ENCODE measurements at regions not wholly inside any gene's neighbourhood (a gene's known extent, or its start where the extent isn't known, plus 50 kb on each side); places are given as distances from the start of the nearest gene placed in this dataset.

DNA sequence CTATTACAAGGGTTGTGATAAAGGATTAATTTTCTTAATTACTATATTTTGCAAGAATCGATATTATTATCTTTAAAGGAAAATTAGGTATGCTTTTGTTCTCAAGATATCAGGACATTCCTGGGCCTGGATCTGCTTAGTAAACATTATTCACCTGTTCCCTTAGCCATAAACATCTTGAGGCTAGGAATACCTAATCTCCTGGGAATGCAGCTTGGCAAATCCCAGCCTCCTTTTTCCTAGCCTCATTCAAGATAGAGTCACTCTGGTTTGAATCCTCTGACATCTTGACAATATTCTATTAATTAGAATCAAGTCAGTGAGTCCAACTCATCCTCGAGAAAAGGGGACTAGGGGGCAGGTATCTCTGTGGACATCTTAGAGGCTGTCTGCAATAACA, 327.1 kb downstream of the STIM2 start:
- no peak for DNase-seq

DNA sequence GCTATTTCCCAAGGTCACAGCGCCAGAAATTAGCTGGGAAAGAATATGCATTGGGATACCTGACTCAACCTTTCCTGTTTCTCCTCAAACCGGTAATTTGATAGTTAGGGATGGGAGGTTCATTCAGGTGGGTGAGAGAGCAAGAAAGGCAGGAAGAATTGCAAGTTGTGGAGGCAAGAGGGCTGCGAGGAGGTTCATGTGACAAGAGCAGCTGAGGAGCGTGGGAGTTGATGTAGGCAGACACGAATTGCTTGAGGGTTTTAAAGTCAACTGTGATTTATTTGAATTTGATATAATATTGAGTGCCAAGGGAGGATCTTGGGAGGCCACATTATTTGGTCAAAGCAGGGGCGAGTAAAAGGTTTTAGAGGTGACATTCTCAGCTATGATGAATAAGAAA, 329.0 kb downstream of the STIM2 start:
- DNase-seq, result no peak

DNA sequence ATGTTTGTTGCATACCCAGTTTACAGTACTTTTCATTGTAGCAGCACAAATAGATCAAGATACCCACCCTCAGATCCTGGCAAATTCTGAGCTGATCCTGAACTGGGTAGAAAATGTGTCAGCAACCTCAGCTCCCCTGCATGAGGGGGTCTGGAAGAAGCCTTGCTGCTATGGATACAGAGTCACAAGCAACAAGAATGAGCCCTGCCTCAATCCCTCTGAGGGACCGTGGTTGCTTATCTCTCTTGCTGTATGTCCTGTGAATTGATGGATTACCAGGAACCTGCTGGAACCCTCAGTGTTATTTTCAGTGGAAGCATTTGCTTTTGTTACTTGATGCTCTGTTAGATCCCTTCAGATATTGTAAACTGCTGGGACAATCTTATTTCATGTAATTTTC, 331.0 kb downstream of the STIM2 start:
- no peak for DNase-seq

DNA sequence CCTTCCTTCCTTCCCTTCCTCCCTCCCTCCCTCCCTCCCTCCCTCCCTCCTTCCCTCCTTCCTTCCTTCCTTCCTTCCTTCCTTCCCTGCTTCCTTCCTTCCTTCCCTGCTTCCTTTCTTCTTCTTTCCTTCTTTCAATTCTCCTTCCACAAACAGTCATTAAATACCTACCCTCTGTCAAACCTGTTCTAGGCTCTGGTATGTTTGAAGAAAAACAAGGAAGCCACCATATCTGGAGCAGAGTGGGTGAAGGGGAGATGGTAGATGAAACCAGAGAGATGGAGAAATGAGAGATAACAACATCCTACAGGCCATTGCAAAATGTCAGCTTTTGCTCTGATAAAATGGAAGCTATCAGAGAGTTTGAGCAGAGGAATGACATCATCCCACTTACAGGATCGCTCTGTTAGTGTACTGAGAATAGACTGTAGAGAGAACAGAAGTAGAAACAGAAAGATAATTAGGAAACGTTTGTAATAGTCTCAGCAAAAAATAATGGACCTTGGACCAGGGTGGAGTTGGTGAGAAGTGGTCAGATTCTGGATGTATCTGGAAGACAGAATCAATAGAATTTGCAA, 334.0 kb downstream of the STIM2 start:
- DNase-seq, result no peak

DNA sequence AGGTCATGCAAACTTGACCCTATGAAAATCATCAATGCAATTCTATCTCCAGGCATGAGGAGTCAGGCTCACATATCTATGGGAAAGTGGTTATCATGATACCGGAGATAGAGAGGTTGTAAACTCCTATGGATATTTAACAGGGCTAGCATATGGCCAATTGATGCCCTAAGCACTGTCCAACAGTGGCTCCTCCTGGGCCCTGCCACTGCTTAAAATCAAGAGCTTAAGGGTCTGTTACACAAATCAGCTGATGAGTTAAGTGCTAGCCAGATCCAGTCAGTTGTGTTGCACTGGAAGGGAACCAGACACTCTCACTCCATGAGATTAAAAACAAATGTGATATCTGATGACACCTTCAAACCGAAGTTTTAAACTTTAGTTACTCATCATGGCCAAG, 337.6 kb downstream of the STIM2 start:
- no peak for DNase-seq

DNA sequence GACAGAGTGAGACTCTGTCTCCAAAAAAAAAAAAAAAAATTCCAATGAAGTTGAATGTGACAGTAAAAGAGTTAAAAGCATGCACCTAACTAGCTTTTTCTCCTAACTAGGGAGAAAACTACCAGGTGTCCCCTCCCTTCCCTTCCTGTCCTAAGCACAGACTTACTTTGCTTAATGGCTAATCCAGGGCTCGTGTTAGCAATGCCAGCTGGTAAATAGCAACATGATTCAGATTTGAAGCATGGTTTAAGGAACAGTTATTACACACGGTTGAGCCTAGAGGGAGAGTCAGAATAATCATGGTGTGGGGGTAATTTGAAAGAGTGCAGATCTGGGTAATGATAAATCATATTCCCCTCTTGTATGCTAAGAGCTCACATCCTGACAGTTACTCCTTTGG, 338.3 kb downstream of the STIM2 start:
- no peak for DNase-seq

DNA sequence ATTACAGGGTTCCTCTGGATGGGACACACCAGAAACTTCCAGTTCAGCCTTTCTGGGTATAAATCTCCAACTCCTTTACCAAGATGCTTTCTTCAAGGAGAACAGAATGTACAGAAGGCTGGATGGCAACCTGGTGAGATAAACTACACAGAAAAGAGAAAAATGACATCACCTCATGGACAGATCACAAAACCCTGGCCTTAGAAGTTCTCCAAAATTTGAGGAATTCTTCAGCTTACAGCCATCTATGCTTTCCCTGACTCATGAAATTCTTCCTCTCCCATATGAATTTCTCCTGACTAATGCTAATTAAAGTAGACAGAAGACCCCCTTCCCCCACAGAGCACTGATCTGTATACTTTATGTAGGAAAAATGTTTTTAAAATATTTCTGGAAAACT, 345.4 kb downstream of the STIM2 start:
- DNase-seq, result no peak

DNA sequence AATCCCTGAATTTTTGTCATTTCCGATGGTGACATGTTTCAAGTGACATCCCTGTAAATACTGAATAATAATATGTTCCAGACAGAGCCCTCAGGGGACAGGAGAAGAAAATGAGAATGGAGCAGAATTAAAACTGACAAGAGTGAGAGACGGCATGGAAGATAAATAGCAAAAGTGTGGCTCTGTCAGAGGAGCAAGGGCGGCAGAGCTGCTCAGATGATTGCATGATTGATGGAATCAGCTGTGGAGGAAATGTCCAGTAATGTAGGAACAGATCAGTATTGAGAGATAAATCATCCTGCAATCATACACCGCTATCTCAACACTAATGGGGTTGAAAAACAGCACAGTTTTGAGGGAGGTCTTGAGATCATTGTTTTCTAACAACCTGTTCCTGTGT, 350.3 kb downstream of the STIM2 start:
- no peak for DNase-seq

DNA sequence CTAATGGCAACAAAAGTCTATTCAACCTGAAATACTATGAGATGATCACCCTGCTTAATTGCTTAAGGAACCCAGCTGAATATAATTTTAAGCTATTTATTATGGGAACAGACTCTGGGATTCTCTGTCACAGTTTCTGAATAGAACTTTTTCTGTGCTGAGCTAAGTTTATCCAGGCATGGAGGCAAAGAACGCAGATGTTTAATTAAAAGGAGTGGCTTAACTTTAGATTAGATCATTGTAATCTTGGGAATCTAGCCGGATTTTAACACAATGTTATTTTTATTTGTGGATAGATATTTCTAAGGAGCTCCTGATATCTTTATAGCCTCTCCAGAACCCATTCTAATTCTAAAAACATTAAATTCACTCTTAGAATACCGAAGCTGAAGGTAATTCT, 353.4 kb downstream of the STIM2 start:
- no peak for DNase-seq

DNA sequence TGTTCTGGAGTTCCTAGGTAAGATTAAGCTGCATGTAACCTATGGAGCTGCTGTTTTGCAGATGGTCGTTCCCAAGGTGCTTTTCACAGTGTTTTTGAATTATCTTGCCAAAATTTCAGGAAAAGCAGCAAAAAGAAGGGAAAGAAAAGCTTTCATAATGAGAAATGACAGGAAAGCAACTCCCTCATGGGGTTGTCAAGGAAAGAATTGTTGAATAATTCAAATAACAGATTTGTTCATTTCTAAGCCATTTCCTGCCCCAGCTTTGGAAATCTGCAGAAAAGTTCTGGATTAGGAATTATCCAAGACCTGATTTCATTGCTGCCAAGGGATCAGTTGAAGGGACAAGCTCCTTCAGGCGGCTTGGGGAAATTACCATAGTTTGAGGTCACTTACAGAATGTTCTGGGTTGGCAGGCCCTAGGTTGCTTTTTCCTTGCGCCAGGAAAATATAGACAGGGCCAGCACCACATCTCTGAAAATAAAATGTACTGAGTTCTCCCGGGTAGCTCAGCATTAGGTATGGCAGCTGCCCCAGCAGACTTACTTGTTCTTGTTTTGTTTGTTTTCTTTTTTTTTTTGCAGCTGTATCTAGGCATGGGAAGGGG, 354.7 kb downstream of the STIM2 start:
- no peak for DNase-seq

DNA sequence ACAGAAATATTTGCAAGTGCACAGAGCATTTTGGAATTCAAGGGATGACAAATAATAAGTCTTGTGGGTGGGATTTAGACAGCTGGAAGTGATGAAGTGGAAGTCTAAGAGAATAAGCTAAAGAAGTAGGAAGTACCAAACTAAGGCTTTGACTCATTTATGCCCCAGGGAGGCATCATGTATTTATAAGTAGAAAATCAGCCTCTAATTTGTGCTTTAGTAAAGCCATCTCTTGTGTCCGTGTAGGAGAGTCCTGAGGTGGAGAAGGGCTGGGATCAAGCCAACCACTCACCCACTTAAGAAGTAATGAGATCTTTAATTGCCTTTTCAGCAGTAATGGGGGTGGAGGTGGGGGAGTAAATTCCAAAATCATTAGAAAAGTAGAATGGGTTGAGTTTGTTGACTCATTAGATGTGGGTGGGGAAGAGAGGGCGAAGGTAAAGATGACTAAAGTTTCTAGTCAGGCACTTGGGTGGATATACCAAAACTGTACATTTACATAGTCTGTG, 356.7 kb downstream of the STIM2 start:
- no peak for DNase-seq

DNA sequence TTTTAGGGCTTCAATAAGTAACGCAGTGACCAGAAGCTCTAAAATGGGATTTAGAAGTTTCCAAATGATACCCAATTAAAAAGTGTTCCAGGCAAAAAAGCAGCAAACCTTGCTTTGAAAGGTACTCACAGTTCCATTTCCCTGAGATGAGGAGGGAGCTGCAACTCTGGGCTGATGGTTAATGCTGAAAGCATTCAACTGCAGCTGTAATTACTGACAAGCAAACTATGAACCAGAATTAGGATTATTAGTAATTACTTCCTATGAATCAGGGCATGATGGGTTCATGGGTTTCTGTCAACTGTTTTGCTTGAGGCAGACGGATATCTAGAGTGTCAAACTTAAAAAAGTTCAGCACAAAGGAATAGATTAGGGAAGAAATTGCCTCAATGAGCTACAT, 357.4 kb downstream of the STIM2 start:
- DNase-seq, result no peak

DNA sequence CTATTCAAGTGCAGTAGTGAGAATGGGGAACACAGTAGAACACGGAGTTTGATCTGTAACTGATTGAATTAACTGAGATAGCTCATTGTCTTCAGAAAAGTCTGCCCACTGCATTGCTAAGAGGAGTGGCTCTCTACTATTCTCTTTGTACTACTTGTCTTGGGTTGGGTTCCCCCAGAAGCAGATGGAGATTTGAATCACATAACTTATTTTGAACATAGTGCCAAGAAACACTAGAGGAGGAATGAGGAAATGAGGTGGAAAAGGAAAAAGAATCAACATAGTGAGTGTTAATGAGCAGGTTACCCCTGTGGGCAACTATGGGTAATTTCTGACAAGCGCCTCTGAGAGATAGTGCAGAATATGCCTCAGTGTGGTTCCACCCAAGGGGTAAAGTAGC, 362.7 kb downstream of the STIM2 start:
- no peak for DNase-seq

DNA sequence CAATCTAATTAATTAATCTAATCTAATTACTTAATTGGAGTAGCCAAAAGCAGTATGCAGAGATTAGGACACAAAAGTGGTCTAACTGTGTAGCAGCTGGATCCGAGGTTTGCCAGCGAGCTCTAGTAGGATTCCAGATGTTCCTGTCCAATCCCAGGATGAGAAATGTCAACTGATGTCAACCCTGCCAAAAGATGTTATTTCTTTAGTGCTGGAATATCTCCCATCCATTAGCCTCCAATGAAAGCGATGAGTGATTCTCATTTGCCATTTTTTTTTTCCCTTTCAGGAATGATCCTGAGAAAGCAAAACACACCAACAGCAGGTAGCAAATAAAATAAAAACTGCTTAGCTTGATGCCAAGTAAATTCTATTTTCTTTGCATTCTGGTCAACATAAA, 372.9 kb downstream of the STIM2 start:
- no peak for DNase-seq

DNA sequence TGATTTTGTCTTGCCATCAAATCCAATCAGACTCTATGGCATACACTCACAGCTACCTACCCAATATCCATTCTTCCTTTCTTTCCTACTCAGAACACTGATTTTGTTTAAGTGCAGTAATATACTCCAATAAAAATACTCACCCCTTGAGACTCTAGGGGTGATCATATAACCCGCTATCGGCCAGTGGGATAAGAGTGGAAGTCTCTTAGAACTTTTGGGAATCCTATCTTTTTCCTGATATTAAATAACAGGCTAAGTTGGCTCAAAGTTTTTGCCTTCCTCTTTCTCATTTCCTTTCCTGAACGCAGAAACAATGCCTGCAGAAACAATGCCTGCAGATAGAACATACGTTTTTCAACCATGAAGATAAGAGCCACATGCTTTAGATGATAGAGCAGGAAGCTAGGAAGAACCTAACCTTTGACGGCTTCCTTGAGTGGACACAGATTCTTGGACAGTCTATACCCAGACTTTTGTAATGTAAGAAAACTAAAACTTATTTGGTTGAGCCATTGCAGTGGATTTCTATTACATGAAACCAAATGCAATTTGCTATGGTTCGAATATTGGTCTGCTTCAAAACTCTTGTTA, 373.8 kb downstream of the STIM2 start:
- DNase-seq, result no peak

DNA sequence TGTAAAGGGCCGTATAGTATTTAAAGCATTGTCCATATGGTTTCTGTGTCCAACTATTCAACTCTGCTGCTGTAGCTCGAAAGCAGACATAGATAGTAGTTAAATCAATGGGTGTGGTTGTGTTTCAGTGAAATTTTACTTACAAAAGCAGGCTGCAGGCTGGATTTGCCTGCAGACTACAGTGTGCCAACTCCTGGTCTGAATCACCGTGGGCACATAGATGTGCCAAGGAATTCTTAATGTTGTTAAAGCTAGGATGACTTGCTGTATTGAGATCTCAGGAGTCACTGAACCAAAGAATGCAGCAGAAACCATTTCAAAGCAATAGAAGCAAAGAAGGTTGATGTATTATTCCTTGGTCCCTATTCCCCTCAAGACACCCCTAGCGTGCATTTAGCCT, 379.0 kb downstream of the STIM2 start:
- DNase-seq, result no peak

DNA sequence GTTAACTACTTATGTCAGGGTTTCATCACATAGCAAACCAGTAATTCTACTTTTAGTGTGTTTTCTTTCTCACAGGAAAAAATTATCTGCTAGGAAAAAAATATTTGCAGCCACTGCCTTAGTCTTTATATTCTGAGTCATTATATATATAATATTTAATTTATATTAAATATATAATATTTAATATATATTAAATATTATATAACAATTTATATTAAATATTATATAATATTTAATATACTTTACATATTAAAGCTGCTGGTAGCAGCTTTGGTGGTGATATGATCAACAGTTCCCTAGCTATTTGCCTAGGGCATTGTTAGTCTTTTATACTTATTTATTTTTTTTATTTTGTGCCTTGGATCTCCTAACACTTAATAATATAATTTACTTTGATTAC, 381.6 kb downstream of the STIM2 start:
- no peak for DNase-seq

DNA sequence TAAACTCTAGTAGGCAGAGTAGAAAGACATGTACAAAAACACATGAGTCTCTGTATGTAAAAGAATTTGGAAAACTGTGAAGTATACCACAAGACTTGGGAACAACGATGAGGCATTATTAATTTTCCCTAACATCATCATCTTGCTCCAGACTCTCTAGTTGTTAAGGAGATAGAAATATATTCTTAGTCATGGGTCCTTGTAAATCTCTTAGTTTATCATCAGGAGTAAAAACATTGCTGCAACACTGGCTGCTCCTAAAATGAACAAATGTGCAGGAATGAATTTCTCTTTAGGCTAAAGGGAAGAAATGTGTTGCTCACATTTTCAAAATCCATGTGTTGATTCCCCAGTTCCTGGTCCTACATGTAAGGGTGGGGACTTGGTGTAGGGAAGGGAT, 384.6 kb downstream of the STIM2 start:
- no peak for DNase-seq

DNA sequence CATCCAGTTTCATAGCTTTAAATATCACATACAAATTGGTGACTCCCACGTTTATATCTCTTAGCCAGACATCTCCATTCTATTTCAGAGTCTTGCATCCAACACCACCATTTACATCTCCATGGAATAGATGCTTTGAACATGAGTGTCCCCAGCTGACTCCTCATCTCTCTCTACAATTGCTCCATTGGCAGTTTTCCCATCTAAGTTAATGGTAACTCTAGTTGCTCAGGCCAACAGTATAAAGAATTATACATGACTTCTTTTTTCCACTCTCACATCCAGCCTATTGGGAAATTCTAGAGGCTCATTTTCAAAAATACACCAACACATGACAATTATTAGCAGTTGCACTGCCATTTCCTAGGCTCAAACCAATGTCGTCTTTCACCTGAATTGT, 388.2 kb downstream of the STIM2 start:
- DNase-seq, result no peak

DNA sequence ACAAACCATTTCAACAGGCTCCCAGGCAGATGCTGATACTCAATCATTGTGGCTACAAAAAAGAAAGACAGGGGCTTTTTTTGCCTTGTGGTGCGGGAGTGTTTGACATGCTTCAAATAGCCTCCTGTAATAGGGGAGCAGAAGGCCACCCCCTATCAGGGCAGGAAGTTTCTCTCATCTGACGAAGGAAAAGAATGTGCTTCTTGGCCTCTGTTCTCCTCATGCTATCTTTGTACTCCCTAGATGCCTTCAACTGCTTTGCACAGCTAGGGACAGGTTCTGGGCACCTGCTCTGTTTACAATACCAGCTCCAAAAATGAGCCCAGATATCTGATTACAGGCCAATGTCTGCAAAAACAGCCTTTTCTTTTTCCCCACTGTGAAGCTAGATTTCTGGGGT, 391.1 kb downstream of the STIM2 start:
- no peak for DNase-seq

DNA sequence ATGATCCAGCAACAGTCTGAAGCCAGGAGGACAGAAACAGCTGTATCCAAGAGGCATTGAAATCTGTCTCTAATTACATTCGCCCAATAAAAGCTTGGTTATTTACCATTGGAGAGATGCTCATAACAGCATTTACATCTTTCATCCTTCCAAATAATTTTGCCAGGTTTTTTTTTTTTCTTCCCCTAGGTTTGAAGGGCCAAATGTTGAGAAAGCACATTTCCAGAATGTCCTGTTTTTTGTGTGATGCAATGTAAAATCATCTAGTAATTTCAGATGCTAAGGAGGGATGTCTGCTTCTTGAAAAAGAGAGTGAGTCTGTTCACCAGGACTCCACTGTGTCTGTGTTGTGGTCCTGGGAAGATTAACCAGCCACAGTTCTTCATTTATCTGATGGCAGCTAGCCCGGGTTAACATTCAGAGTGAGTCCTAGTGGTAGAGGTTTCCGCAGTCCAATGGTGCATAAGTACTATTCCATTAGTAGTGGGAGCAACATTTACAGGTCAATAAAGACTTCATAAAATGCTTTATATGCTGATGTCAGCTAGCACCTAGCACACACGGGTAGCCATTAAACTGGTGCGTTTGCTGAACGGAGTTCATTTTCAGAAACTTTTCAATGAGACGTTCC, 406.8 kb downstream of the STIM2 start:
- DNase-seq, result no peak

DNA sequence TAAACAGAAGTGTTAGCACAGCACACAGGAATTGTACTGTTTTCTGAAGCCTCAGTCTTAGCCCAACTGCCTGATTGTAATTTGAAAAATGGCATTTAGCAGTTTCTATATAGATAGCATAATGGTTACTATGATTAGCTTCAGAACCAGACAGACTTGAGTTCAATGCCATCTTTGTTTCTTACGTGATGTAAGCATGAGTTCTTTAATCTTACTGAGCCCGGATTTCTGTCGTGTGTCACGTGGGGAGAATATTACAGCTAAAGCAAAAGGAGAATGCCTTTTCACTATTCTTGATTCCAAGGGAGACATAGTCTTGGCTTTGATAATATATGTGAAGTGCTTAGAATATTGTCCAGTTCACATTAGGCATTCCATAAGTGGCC, 407.3 kb downstream of the STIM2 start:
- DNase-seq, result no peak

DNA sequence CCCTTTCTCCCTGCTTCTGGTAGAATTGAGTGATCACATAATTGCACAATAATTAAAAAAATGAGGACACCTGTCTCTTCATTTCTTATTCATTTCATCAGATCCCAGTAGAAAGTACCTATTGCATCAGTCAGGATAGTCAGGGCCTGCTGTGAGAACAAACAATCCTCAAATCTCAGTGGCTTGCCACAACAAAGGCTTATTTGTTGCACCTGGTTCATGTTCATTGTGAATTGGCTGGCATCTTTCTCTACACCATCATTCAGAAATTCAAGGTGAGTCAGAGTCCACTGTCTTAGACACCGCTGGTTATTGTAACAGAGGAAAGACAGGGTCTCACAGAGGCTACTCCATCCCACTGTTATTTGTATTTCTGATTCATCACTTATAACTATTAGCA, 409.8 kb downstream of the STIM2 start:
- DNase-seq, result no peak

DNA sequence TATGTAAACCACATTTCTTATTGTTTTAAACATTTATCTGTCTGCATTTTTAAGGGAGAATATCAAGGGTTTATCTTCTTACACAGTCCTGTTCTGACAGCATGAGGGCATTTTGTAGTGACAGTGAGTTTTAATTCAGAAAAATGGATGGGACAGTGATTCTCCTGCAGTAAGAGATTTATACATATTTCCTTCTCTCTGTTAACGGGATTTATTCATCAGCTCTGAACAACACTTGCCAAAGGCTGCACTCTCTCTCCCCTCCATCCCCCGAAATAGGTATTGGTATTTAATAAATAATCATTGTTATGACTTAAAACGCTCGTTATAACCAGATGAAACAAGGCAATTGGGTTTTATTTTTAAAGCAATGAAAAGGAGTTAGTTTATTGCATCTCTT, 410.9 kb downstream of the STIM2 start:
- no peak for DNase-seq

DNA sequence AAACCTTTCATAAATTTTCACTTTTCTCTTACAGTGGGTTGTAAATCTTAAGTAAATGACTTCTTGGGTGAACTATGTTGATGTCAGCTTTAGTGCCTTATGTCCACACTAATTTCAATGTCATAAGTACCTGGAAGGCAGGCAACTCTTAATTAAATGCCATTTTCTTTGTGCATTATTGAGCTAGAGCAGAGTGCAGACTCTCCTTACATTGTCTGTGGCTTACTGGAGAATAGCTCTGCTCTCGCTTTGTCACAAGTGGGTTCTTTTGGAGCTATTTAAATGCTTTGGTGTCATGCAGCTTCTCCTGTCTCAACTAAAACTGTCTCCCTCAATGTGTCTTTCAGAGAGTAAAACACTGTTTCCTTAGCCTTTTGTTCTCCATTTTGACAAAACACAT, 411.6 kb downstream of the STIM2 start:
- no peak for DNase-seq
